Endodermal cell (in vitro differentiated cells): ENCODE measurements at regions not wholly inside any gene's neighbourhood (a gene's known extent, or its start where the extent isn't known, plus 50 kb on each side); places are given as distances from the start of the nearest gene placed in this dataset.

ENCODE experiments used
- DNase-seq: peaks from one replicate; pipeline ENCODE4 v3.0.0-alpha.2; 2017
- H3K27ac ChIP-seq: 2 replicates; pipeline ENCODE4 v1.5.1; 2013; ENCODE audit warnings: mild to moderate bottlenecking, low read depth, low read length, moderate library complexity
- H3K27me3 ChIP-seq: 2 replicates; pipeline ENCODE4 v1.6.1; 2013; ENCODE audit warnings: mild to moderate bottlenecking, low read length, moderate library complexity; ENCODE audit not compliant: insufficient read depth, control insufficient read depth, poor library complexity, severe bottlenecking
- H3K36me3 ChIP-seq: 2 replicates; pipeline ENCODE4 v1.7.0; 2013; ENCODE audit warnings: mild to moderate bottlenecking, low read length, moderate library complexity; ENCODE audit not compliant: control insufficient read depth, insufficient read depth
- H3K4me1 ChIP-seq: one replicate; pipeline ENCODE4 v1.7.0; 2013; ENCODE audit warnings: low read length; ENCODE audit not compliant: control insufficient read depth, insufficient read depth
- H3K4me3 ChIP-seq: 2 replicates; pipeline ENCODE4 v1.5.1; 2013; ENCODE audit warnings: mild to moderate bottlenecking, low read length, moderate library complexity
- H3K9ac ChIP-seq: 2 replicates; pipeline ENCODE4 v1.6.1; 2013; ENCODE audit warnings: mild to moderate bottlenecking, low read length, moderate library complexity; ENCODE audit not compliant: poor library complexity, severe bottlenecking; ENCODE audit errors: extremely low read depth
- H3K9me3 ChIP-seq: 2 replicates; pipeline ENCODE4 v1.6.1; 2013; ENCODE audit warnings: mild to moderate bottlenecking, low read length, moderate library complexity; ENCODE audit not compliant: control insufficient read depth
- H3K27ac Mint-ChIP-seq: 2 replicates; pipeline ENCODE4 v1.8.0; 2020; ENCODE audit warnings: mixed read lengths
- H3K27me3 Mint-ChIP-seq: 2 replicates; pipeline ENCODE4 v1.8.0; 2021; ENCODE audit warnings: mild to moderate bottlenecking, mixed read lengths; ENCODE audit not compliant: insufficient read depth
- H3K36me3 Mint-ChIP-seq: 2 replicates; pipeline ENCODE4 v1.8.0; 2020; ENCODE audit warnings: low read depth, mixed read lengths
- H3K4me1 Mint-ChIP-seq: 2 replicates; pipeline ENCODE4 v1.8.0; 2020; ENCODE audit warnings: mixed read lengths
- H3K4me3 Mint-ChIP-seq: 2 replicates; pipeline ENCODE4 v1.8.0; 2020; ENCODE audit warnings: mild to moderate bottlenecking, moderate library complexity, mixed read lengths
- H3K9me3 Mint-ChIP-seq: 2 replicates; pipeline ENCODE4 v1.8.0; 2020; ENCODE audit warnings: mild to moderate bottlenecking, mixed read lengths
- WGBS, 2 experiments: methylation state at CpG; one replicate each; pipeline versions ENCODE4 v1.1.5 to v1.1.7; 2013; ENCODE audit warnings: missing lambda C conversion rate in 2 of 2, mixed read lengths in 1 of 2; ENCODE audit not compliant: insufficient coverage in 1 of 2, insufficient read length in 1 of 2; 5-methylcytosine and 5-hydroxymethylcytosine counted together
- TF ChIP-seq, protein P1 (sequence below): fragments of 200-600 bp; sonication (generic); conservative IDR thresholded peaks from 2 replicates; pipeline ENCODE4 v1.5.0; 2021; ENCODE audit warnings: antibody characterized with exemption, mild to moderate bottlenecking

DNA sequence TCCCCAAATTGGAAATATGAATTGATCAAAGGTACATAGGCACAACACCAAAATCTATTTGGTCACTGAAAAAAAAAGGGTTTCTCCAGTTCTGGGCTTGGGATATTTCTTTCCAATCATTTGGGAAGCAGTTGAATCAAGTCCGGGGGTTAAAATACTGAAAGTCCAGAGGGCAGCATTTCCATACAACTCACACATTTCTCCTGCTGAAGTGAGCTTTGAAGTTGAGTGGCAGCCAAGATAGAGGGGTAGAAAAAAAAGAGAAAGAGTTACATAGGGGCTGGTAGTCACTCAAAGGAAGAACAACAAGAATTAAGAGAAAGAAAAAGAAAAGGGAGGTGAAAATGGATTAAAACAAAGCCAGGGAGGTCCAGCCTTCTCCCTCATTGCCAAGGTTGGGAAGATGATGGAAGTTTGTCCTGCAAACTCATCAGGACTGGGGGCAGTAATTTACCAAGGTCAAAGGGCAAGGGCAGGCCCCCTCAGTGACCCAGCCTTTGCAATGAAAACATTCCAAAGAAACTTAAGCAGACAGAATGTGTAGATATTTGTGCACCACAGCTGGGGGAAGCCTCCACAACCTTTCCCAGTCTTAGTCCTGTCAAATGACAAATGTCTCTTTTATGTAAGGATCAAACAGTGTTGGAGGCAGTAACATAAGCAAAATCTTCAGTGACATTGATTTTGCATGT is 525.3 kb upstream of the JARID2 start:
- Mint-ChIP-seq H3K9me3 (no peaks in the 10 kb centered on the region), H3K27ac (no peak overlapping the region), H3K4me3 (no peak overlapping the region), H3K27me3 (peaks cover 5% of the 10 kb centered on the region), H3K4me1 (peaks cover 4% of the 10 kb centered on the region), H3K36me3 (no peaks in the 10 kb centered on the region)
- H3K4me3 ChIP-seq, result no peak overlapping the region
- H3K4me1 ChIP-seq, result no peaks in the 10 kb centered on the region
- no peaks in the 10 kb centered on the region for H3K9me3 ChIP-seq
- no peaks in the 10 kb centered on the region for H3K27me3 ChIP-seq
- no peak for DNase-seq
- H3K36me3 ChIP-seq, result no peaks in the 10 kb centered on the region
- H3K27ac ChIP-seq, result peak overlapping the region; percentile 10
- no peak overlapping the region for H3K9ac ChIP-seq
- 86% methylated on average over 1 of the region's 1 CpG; no CpG with 5 or more reads in 1 of the 2 experiments for WGBS, 2 experiments
- TF ChIP-seq, protein P1, sequence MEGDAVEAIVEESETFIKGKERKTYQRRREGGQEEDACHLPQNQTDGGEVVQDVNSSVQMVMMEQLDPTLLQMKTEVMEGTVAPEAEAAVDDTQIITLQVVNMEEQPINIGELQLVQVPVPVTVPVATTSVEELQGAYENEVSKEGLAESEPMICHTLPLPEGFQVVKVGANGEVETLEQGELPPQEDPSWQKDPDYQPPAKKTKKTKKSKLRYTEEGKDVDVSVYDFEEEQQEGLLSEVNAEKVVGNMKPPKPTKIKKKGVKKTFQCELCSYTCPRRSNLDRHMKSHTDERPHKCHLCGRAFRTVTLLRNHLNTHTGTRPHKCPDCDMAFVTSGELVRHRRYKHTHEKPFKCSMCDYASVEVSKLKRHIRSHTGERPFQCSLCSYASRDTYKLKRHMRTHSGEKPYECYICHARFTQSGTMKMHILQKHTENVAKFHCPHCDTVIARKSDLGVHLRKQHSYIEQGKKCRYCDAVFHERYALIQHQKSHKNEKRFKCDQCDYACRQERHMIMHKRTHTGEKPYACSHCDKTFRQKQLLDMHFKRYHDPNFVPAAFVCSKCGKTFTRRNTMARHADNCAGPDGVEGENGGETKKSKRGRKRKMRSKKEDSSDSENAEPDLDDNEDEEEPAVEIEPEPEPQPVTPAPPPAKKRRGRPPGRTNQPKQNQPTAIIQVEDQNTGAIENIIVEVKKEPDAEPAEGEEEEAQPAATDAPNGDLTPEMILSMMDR, result no peak

DNA sequence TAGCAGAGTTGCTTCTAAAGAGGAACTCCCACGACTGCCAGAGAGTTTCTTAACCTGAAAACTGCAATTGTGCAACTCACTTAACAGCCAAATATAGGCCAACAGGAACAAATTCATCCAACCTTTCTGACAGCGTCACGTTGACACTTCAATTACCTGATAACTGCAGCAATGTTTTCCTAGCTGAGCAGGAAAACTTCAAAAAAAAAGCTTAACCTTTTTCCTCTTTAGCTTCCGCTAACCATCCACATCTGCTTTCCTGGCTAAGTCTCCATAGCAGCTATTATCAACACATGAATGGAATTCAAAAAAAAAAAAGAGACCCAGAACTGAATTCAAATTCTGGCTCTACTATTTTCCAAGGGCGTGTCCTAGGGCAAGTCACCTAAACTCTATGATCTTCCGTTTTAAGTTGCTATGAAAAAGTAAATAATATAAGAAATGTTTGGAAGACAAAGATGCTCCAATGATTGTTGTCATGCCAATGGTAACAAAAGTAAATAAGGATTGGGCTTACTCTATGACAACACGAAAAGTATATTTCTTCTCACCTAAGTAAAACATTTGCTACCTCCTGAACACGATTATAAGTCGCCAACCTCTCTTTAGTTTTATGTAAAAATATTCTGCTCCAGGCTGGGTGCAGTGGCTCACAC is 524.6 kb upstream of the JARID2 start:
- Mint-ChIP-seq H3K9me3 (no peaks in the 10 kb centered on the region), H3K4me1 (peaks cover 4% of the 10 kb centered on the region), H3K27ac (no peak overlapping the region), H3K36me3 (no peaks in the 10 kb centered on the region), H3K4me3 (no peak overlapping the region), H3K27me3 (peaks cover 5% of the 10 kb centered on the region)
- DNase-seq, result peak; percentile 14
- H3K36me3 ChIP-seq, result no peaks in the 10 kb centered on the region
- no peaks in the 10 kb centered on the region for H3K4me1 ChIP-seq
- WGBS, 2 experiments, result 81 to 90% methylated on average over 9 of the region's 9 CpGs
- no peak overlapping the region for H3K27ac ChIP-seq
- no peaks in the 10 kb centered on the region for H3K9me3 ChIP-seq
- no peak overlapping the region for H3K4me3 ChIP-seq
- TF ChIP-seq, protein P1, result no peak
- H3K27me3 ChIP-seq, result no peaks in the 10 kb centered on the region
- no peak overlapping the region for H3K9ac ChIP-seq

DNA sequence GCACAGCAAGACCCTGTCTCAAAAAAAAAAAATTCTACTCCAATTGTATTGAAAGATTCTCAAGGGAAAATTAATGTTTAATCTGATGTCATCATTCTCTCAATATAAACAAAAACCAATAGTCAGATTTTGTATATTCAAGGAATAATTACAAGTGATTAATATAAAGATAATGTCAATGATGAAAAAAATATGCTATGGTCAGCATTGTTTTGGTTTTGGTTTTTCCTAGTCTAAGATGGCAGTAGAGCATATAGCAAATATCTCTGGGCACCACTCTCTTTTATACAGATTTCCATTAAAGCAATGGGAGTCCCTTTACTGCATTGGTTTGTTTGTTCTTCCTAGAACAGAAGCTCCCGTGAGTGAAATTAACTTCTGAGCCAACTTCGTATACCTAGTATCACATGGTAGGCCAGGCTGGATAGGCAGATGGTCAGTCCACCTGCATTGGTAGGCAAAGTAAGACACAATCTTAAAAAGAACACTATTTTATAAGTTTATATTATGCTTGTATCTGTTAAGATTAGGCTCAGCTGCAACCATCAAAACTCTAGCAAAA is 523.8 kb upstream of the JARID2 start:
- Mint-ChIP-seq H3K36me3 (no peaks in the 10 kb centered on the region), H3K4me1 (peaks cover 4% of the 10 kb centered on the region), H3K27me3 (no peaks in the 10 kb centered on the region), H3K4me3 (no peak overlapping the region), H3K9me3 (no peaks in the 10 kb centered on the region), H3K27ac (no peak overlapping the region)
- no peaks in the 10 kb centered on the region for H3K27me3 ChIP-seq
- no peak overlapping the region for H3K27ac ChIP-seq
- DNase-seq, result no peak
- WGBS, 2 experiments, result 100% methylated on average over 2 of the region's 2 CpGs
- H3K9me3 ChIP-seq, result no peaks in the 10 kb centered on the region
- no peak overlapping the region for H3K9ac ChIP-seq
- TF ChIP-seq, protein P1, result no peak
- no peak overlapping the region for H3K4me3 ChIP-seq
- H3K36me3 ChIP-seq, result no peaks in the 10 kb centered on the region
- no peaks in the 10 kb centered on the region for H3K4me1 ChIP-seq
